KMS-11 (cell line): ENCODE measurements at regions not wholly inside any gene's neighbourhood (a gene's known extent, or its start where the extent isn't known, plus 50 kb on each side); places are given as distances from the start of the nearest gene placed in this dataset.

Experiments used
- H2AFZ ChIP-seq: fragments of 200-600 bp; sonication (generic); 2 replicates; pipeline ENCODE4 v1.6.1; 2016; ENCODE audit warnings: antibody characterized with exemption, mixed run types, low read depth
- H3K27ac ChIP-seq: fragments of 200-600 bp; sonication (generic); 2 replicates; pipeline ENCODE4 v1.6.1; 2016; ENCODE audit warnings: mild to moderate bottlenecking, mixed run types
- H3K27me3 ChIP-seq: fragments of 200-600 bp; sonication (generic); 2 replicates; pipeline ENCODE4 v1.6.1; 2017; ENCODE audit warnings: mild to moderate bottlenecking, low read depth, mixed run types, moderate library complexity; ENCODE audit not compliant: insufficient read depth
- H3K36me3 ChIP-seq: fragments of 200-600 bp; sonication (generic); 2 replicates; pipeline ENCODE4 v1.6.1; 2017; ENCODE audit warnings: mild to moderate bottlenecking, mixed run types; ENCODE audit not compliant: insufficient read depth
- H3K4me1 ChIP-seq: fragments of 200-600 bp; sonication (generic); 2 replicates; pipeline ENCODE4 v1.6.1; 2016; ENCODE audit warnings: mild to moderate bottlenecking, low read depth, mixed run types; ENCODE audit not compliant: poor library complexity, severe bottlenecking
- H3K4me2 ChIP-seq: fragments of 200-600 bp; sonication (generic); 2 replicates; pipeline ENCODE4 v1.7.0; 2016; ENCODE audit warnings: mild to moderate bottlenecking, mixed run types
- H3K4me3 ChIP-seq: fragments of 200-600 bp; sonication (generic); IDR thresholded peaks from 2 replicates; pipeline ENCODE4 v1.6.1; 2017; ENCODE audit warnings: low read depth, low read length, mixed read lengths; ENCODE audit not compliant: insufficient read depth
- H3K79me2 ChIP-seq: fragments of 200-600 bp; sonication (generic); 2 replicates; pipeline ENCODE4 v1.6.1; 2016; ENCODE audit warnings: low read depth, mixed run types; ENCODE audit not compliant: insufficient read depth
- H3K9ac ChIP-seq: fragments of 200-600 bp; sonication (generic); 2 replicates; pipeline ENCODE4 v1.6.1; 2016; ENCODE audit warnings: mild to moderate bottlenecking, mixed run types
- H4K20me1 ChIP-seq: fragments of 200-600 bp; sonication (generic); 2 replicates; pipeline ENCODE4 v1.6.1; 2016; ENCODE audit warnings: mild to moderate bottlenecking, mixed run types; ENCODE audit not compliant: insufficient read depth
- TF ChIP-seq, protein P1 (sequence below): fragments of 200-600 bp; sonication (generic); conservative IDR thresholded peaks from 2 replicates; pipeline ENCODE4 v1.6.1; 2017; ENCODE audit warnings: low read depth, mild to moderate bottlenecking, antibody characterized with exemption, low read length, moderate library complexity, mixed read lengths

DNA sequence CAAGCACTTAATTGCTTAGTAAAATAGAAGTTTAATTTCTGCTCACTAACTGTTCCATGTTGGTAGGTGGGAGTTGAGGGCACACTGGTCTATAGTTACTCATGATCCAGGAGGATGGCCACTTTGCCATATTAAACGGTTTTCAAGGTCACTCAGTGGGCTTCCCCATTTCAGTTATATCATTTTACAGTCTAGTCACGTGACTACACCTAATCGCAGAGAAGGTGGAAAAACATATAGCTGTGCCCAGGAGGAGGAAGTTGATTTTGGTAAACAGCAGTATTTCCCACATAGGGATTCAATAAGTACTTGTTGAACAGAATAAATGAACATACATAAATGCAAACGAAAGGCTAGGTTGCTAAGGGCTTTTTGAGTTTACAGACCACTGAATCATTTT lies 541.1 kb upstream of the CAMK1G start:
- Histone ChIP-seq H3K79me2 (no peaks in the 10 kb centered on the region), H3K27me3 (no peaks in the 10 kb centered on the region), H3K4me3 (no peak overlapping the region), H3K4me1 (peaks cover 7% of the 10 kb centered on the region), H3K27ac (no peak overlapping the region), H3K4me2 (no peak overlapping the region), H2AFZ (no peak overlapping the region), H3K36me3 (no peaks in the 10 kb centered on the region), H3K9ac (no peak overlapping the region), H4K20me1 (no peaks in the 10 kb centered on the region)
- TF ChIP-seq, protein P1, sequence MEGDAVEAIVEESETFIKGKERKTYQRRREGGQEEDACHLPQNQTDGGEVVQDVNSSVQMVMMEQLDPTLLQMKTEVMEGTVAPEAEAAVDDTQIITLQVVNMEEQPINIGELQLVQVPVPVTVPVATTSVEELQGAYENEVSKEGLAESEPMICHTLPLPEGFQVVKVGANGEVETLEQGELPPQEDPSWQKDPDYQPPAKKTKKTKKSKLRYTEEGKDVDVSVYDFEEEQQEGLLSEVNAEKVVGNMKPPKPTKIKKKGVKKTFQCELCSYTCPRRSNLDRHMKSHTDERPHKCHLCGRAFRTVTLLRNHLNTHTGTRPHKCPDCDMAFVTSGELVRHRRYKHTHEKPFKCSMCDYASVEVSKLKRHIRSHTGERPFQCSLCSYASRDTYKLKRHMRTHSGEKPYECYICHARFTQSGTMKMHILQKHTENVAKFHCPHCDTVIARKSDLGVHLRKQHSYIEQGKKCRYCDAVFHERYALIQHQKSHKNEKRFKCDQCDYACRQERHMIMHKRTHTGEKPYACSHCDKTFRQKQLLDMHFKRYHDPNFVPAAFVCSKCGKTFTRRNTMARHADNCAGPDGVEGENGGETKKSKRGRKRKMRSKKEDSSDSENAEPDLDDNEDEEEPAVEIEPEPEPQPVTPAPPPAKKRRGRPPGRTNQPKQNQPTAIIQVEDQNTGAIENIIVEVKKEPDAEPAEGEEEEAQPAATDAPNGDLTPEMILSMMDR, result no peak

DNA sequence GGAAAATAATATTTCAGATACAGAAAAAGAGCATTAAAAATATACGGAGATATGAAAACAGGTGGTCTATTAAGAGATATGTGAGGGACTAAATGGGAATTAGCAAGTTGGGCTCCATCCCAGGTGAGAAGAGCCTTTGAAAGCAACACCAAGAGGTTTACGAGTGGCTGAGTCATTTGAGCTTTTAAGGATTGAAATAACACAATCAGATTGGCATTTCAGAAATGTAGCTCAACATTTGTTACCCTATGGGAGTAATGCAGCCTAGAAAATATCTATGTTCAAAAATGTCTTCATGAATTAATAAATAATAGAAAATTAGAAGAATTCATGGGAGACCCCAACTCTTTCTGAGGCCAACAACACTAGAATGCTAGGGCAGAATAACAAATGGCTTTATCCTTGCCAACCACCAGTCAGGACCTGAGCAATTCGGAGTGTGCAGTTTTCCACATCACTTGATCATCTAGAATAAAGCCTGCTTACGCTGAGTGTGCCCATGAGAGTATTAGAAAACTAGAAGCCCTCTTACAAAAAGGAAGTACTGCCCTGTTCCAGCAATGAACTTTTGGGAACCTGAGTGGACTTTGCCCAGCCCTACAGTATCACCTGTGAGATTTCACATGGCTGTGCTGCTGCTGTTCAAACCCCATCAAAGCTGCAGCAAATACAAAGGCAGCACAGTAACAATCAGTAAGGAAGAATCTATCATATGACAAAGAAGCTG lies 538.0 kb upstream of the CAMK1G start:
- TF ChIP-seq, protein P1, result no peak
- H4K20me1 ChIP-seq, result no peaks in the 10 kb centered on the region
- no peak overlapping the region for H3K9ac ChIP-seq
- H3K4me3 ChIP-seq, result no peak overlapping the region
- no peak overlapping the region for H3K4me2 ChIP-seq
- no peaks in the 10 kb centered on the region for H3K4me1 ChIP-seq
- no peaks in the 10 kb centered on the region for H3K27me3 ChIP-seq
- H2AFZ ChIP-seq, result no peak overlapping the region
- no peak overlapping the region for H3K27ac ChIP-seq
- H3K79me2 ChIP-seq, result no peaks in the 10 kb centered on the region
- H3K36me3 ChIP-seq, result no peaks in the 10 kb centered on the region

DNA sequence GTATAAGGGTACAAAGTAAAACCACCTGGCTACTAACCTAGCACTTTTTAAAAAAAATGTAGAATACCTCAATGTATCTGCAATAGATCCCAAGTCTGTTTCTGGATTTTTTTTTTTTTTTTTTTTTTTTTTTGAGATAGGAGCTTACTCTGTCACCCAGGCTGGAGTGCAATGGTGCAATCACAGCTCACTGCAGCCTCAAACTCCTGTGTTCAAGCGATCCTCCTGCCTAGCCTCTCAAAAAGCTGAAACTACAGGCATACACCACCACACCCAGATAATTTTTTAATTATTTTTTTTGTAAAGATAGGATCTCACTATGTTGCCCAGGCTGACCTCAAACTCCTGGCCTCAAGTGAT lies 537.5 kb upstream of the CAMK1G start:
- H4K20me1 ChIP-seq, result no peaks in the 10 kb centered on the region
- no peaks in the 10 kb centered on the region for H3K27me3 ChIP-seq

DNA sequence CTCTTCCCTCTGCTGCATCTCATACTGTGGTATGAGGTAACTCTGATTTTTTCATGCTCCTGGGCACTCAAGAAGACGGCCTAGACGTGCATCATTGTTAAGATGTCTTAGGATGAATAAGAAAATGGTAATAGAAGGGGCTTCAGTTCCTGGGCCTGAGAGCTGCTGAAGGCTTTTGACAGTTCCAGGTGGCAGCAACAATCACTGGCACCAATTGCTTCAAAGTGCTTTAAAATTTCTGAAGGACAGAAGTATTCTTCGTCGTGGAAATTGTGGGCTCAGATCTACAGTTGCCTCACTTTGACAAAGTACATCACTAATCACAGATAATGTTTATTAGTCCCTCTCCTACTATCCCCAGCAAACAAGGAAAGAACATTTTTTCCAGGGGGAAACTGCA lies 536.6 kb upstream of the CAMK1G start:
- no peak overlapping the region for H3K4me3 ChIP-seq
- H4K20me1 ChIP-seq, result no peaks in the 10 kb centered on the region
- TF ChIP-seq, protein P1, result no peak
- H2AFZ ChIP-seq, result no peak overlapping the region
- no peaks in the 10 kb centered on the region for H3K79me2 ChIP-seq
- no peak overlapping the region for H3K4me2 ChIP-seq
- H3K36me3 ChIP-seq, result no peaks in the 10 kb centered on the region
- H3K9ac ChIP-seq, result no peak overlapping the region
- no peaks in the 10 kb centered on the region for H3K4me1 ChIP-seq
- H3K27me3 ChIP-seq, result no peaks in the 10 kb centered on the region
- H3K27ac ChIP-seq, result no peak overlapping the region

More for the DNA sequence above, 537.5 kb upstream of the CAMK1G start:
- H3K4me1 ChIP-seq, result no peaks in the 10 kb centered on the region
- no peaks in the 10 kb centered on the region for H3K79me2 ChIP-seq
- H3K27ac ChIP-seq, result no peak overlapping the region
- no peak overlapping the region for H3K4me3 ChIP-seq
- TF ChIP-seq, protein P1, result no peak
- H3K9ac ChIP-seq, result no peak overlapping the region
- H2AFZ ChIP-seq, result no peak overlapping the region
- no peak overlapping the region for H3K4me2 ChIP-seq
- no peaks in the 10 kb centered on the region for H3K36me3 ChIP-seq
